ENCODE measurements at regions not wholly inside any gene's neighbourhood (a gene's known extent, or its start where the extent isn't known, plus 50 kb on each side); places are given as distances from the start of the nearest gene placed in this dataset.

- TF ChIP-seq CTCF (IDR thresholded peaks at IDR 0.05) = no peak
- no peak for DNase-seq (ENCODE audit: low spot score)
Measured at GRCh38 chr9:107591781-107592180, 102.2 kb upstream of the KLF4 start.

GRCh38 chr9:107588393-107588792 lies 98.8 kb upstream of the KLF4 start:
- TF ChIP-seq CTCF (IDR thresholded peaks at IDR 0.05) = no peak
- Histone ChIP-seq H3K4me3 (no peak overlapping the region), H3K27ac (peak overlapping the region in 1 of 2 donors; percentile 76)
- DNase-seq (ENCODE audit: low spot score) = no peak

More at GRCh38 chr9:107591781-107592180, 102.2 kb upstream of the KLF4 start:
- Histone ChIP-seq H3K27ac (no peak overlapping the region), H3K4me3 (no peak overlapping the region)

GRCh38 chr9:107587191-107587963 lies 97.8 kb upstream of the KLF4 start:
- DNase-seq (ENCODE audit: low spot score) = no peak
- Histone ChIP-seq H3K27ac (peak overlapping the region; percentile 18 to 76), H3K4me3 (peak overlapping the region; percentile 44)
- no peak for TF ChIP-seq CTCF (IDR thresholded peaks at IDR 0.05)

GRCh38 chr9:107586493-107586892 lies 96.9 kb upstream of the KLF4 start:
- DNase-seq (ENCODE audit: low spot score) = no peak
- Histone ChIP-seq H3K27ac (peak overlapping the region in 1 of 2 donors; percentile 76), H3K4me3 (no peak overlapping the region)
- TF ChIP-seq CTCF (IDR thresholded peaks at IDR 0.05) = no peak

- no peak for DNase-seq (ENCODE audit: low spot score)
- TF ChIP-seq CTCF (IDR thresholded peaks at IDR 0.05) = no peak
- Histone ChIP-seq H3K4me3 (no peak overlapping the region), H3K27ac (no peak overlapping the region)
Measured at GRCh38 chr9:107585465-107585864, 95.9 kb upstream of the KLF4 start.

- no peak for DNase-seq (ENCODE audit: low spot score)
- no peak for TF ChIP-seq CTCF (IDR thresholded peaks at IDR 0.05)
- Histone ChIP-seq H3K27ac (no peak overlapping the region), H3K4me3 (no peak overlapping the region)
Measured at GRCh38 chr9:107584944-107585343, 95.4 kb upstream of the KLF4 start.

GRCh38 chr9:107584186-107584585 lies 94.6 kb upstream of the KLF4 start:
- TF ChIP-seq CTCF (IDR thresholded peaks at IDR 0.05) = no peak
- no peak for DNase-seq (ENCODE audit: low spot score)
- no peak overlapping the region for H3K27ac ChIP-seq
- H3K4me3 ChIP-seq = no peak overlapping the region
